K562 (cell line): ENCODE measurements at regions not wholly inside any gene's neighbourhood (a gene's known extent, or its start where the extent isn't known, plus 50 kb on each side); places are given as distances from the start of the nearest gene placed in this dataset.

ENCODE experiments used
- ERF ChIP-seq: fragments of 450-650 bp; formaldehyde crosslinking; IDR thresholded peaks from 2 replicates; pipeline ENCODE4 v1.4.0; 2020; ENCODE audit warnings: mild to moderate bottlenecking, mixed read lengths
- MLLT1 ChIP-seq, 2 experiments: fragments of 450-650 bp; IDR thresholded peaks; 2 replicates each; pipeline ENCODE4 v1.6.1; 2016
- SMARCC2 ChIP-seq: fragments of 450-650 bp; IDR thresholded peaks from 2 replicates; pipeline ENCODE4 v1.6.1; 2017; ENCODE audit warnings: antibody characterized with exemption, moderate library complexity, mild to moderate bottlenecking, low read depth
- ZBTB8A ChIP-seq: fragments of 450-650 bp; IDR thresholded peaks from 2 replicates; pipeline ENCODE4 v1.6.1; 2018; ENCODE audit warnings: mild to moderate bottlenecking, moderate library complexity; ENCODE audit not compliant: partially characterized antibody
- ZNF561 ChIP-seq: fragments of 450-650 bp; formaldehyde crosslinking; conservative IDR thresholded peaks from 2 replicates; pipeline ENCODE4 v1.4.0; 2020; ENCODE audit warnings: mild to moderate bottlenecking, moderate library complexity
- TF ChIP-seq, protein P1 (sequence below): fragments of 250-450 bp; sonication (Bioruptor Pico); IDR thresholded peaks from 2 replicates; pipeline ENCODE4 v1.8.0; 2022; ENCODE audit warnings: inconsistent platforms, mild to moderate bottlenecking, moderate library complexity, borderline replicate concordance
- TF ChIP-seq, protein P2 (sequence below): fragments of 450-650 bp; IDR thresholded peaks from 2 replicates; pipeline ENCODE4 v1.6.1; 2016; ENCODE audit warnings: antibody characterized with exemption
- TF ChIP-seq, protein P3 (sequence below), 3 experiments: fragments of 200-800 bp in 1 of 3; sonication (Bioruptor generic) in 1 of 3; sonication (generic) in 1 of 3; formaldehyde crosslinking in 1 of 3; IDR thresholded peaks; 2 replicates each; pipeline versions ENCODE4 v1.6.1 to v1.8.0; 2016 to 2022; ENCODE audit warnings: mild to moderate bottlenecking in 2 of 3, missing compliant biosample characterization in 2 of 3, missing genetic modification characterization in 2 of 3, missing genetic modification reagents in 1 of 3

- TF ChIP-seq ZBTB8A: no peak
- TF ChIP-seq, protein P1, sequence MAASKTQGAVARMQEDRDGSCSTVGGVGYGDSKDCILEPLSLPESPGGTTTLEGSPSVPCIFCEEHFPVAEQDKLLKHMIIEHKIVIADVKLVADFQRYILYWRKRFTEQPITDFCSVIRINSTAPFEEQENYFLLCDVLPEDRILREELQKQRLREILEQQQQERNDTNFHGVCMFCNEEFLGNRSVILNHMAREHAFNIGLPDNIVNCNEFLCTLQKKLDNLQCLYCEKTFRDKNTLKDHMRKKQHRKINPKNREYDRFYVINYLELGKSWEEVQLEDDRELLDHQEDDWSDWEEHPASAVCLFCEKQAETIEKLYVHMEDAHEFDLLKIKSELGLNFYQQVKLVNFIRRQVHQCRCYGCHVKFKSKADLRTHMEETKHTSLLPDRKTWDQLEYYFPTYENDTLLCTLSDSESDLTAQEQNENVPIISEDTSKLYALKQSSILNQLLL (CRISPR knock-in tag): no peak
- TF ChIP-seq ERF (CRISPR knock-in tag): no peak
- TF ChIP-seq, protein P2, sequence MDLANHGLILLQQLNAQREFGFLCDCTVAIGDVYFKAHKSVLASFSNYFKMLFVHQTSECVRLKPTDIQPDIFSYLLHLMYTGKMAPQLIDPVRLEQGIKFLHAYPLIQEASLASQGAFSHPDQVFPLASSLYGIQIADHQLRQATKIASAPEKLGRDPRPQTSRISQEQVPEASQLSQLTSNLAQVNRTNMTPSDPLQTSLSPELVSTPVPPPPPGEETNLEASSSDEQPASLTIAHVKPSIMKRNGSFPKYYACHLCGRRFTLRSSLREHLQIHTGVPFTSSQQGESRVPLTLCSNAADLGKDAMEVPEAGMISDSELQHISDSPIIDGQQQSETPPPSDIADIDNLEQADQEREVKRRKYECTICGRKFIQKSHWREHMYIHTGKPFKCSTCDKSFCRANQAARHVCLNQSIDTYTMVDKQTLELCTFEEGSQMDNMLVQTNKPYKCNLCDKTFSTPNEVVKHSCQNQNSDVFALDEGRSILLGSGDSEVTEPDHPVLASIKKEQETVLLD: no peak
- TF ChIP-seq MLLT1 (IDR thresholded peaks at IDR 0.05): no peak
- no peak for TF ChIP-seq SMARCC2
- TF ChIP-seq ZNF561: no peak
- TF ChIP-seq, protein P3, sequence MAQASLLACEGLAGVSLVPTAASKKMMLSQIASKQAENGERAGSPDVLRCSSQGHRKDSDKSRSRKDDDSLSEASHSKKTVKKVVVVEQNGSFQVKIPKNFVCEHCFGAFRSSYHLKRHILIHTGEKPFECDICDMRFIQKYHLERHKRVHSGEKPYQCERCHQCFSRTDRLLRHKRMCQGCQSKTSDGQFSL (CRISPR knock-in tag; IDR thresholded peaks at IDR 0.05): no peak
- TF ChIP-seq, protein P3 (tag; IDR thresholded peaks at IDR 0.05): no peak
Observed at GRCh38 chr2:138171244-138171643, 207.0 kb downstream of the HNMT start (continued).
